Activated effector memory CD4-positive, alpha-beta T cell treated with Interleukin-2 at 50 U/mL for 16 hours (primary cell): ENCODE measurements at regions not wholly inside any gene's neighbourhood (a gene's known extent, or its start where the extent isn't known, plus 50 kb on each side); places are given as distances from the start of the nearest gene placed in this dataset.

Experiments used
- DNase-seq: peaks from one replicate; pipeline ENCODE4 v3.0.0-alpha.2; 2020

DNA sequence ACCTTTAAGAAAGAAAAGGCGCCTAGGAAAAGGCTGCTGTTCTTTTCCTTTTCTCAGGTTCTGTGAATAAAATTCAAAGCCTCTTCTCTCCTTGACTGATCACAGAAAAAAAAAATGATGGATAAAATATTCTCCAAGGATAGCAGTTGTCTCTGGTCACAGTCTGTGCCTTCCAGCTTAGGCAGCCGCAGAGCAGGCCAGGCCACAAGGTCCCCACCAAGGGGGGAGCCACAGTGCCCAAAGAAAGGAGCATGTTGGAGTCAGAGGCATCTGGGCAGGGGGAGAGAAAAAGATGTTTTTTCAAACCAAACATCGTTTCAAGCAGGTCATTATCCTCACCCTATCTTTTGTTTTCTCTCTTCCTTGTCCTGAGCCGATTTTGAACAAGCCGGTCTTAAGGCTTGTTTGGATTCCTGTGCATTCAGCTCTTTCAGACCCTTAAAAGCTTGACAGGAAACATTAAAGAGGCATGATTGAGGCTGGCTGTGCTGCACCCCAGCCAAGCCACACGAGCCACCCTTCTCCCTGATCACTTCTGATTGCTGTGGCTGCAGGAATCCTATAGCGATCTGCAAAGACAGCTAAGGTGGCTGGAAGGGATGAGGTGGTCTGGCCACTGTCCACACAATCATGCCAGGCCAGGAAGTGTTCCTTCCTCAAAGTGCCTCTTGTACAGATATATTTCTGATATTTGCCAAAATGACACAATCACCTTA, 284.6 kb upstream of the TLE4 start:
- DNase-seq: no peak

DNA sequence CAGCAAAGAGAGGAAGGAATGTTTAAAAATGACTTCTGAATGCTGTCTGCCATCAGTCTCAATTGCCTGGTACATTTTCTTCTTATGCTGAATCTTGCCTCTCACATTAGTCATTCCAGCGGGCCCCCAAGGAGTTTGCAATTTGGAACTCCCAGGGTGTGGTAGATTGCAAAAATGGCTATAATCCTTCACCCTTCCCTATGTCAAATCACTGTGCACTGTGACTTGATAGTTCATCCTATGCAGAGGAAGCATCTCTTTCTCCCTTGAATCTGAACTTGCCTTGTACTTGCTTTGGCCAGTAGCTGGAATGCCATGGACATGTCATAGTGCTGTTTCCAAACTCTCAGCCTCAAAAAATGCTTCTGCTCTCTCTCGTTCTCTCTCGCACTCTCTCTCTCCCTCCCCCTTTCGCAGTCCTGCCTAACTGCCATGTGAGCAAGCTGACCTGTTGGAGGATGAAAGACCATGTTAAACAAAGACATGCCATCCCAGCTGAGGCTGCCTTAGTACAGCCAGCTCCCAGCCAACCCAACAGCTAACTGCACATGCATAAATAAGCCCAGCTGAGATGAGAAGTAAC, 284.0 kb upstream of the TLE4 start:
- DNase-seq: no peak

DNA sequence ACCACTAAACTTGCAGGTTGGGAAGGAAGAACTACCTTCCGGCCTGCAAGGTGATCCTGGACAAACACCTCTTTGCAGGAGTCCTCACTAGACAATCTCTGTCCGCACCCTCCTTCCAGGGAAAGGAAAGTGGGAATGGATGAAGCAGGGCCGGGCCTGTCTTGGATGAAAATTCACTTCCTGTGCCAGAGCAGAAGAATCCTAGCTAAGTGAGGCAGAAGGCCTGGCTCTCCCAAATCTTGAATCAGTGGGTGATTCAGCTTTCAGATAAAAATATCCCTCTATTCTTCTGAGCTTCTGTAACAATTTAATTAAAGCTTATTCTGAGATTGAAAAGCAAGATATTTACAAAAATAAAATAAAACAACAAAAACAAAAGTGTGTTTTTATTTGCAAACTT, 281.9 kb upstream of the TLE4 start:
- no peak for DNase-seq

DNA sequence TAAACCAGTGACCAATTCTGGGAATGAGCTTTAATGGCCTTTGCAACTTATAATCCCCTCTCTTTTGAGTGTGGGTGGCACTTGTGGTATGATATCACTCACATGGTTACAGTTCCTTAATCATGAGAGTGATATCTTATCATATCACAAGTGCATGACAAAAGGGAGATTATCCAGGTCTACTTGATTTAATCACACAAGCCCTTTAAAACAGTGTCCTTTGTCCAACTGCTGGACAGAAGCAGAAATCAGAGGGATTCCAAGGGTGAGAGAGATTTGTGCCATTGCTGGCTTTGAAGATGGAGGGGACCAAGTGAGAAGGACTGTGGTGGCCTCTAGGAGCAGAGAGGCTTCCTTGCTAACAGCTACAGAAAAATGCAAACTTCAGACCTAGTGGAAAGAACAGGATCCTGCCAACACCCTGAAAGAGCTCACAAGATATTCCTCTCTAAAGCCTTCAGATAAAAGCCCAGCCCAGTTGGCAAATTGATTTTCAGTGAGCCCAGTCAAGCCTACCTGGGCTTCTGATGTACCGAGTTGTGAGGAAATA, 279.0 kb upstream of the TLE4 start:
- DNase-seq: no peak

DNA sequence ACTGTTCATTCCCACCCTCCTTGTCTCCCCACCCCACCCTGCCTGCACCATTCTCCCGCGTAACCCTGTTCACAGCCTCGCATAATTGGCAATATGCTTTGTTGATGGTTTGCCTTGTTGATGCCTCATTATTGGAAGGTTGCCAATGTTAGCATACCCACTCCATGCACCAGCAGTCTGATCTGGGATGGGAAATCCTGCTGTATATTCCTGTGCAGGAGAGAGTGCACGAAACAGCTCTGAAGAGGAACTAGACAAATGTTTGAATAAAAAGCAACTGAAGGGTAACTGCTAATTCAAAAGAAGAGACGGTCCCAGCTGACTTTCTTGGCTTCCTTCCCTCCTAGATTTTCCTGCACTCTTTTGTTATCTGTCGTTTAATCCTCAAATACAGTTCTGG, 271.7 kb upstream of the TLE4 start:
- no peak for DNase-seq

DNA sequence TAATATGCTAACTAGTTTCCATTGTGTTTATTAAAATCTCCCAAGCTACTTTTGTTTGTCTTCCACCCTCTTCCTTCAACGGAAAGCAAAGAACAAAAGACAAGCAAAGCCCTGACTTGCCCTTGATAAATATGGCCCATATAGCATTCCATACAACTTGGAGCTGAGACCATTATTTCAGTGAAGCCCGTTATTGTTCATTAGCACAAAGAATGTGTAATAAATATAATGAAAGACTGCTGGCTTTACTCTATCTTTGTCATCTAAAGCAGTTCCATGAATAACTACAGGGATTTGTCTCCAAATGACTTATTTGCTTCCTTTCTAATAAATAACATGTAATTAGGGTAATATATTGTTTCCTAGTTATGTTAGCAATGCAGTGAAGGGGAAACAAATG, 270.7 kb upstream of the TLE4 start:
- no peak for DNase-seq

DNA sequence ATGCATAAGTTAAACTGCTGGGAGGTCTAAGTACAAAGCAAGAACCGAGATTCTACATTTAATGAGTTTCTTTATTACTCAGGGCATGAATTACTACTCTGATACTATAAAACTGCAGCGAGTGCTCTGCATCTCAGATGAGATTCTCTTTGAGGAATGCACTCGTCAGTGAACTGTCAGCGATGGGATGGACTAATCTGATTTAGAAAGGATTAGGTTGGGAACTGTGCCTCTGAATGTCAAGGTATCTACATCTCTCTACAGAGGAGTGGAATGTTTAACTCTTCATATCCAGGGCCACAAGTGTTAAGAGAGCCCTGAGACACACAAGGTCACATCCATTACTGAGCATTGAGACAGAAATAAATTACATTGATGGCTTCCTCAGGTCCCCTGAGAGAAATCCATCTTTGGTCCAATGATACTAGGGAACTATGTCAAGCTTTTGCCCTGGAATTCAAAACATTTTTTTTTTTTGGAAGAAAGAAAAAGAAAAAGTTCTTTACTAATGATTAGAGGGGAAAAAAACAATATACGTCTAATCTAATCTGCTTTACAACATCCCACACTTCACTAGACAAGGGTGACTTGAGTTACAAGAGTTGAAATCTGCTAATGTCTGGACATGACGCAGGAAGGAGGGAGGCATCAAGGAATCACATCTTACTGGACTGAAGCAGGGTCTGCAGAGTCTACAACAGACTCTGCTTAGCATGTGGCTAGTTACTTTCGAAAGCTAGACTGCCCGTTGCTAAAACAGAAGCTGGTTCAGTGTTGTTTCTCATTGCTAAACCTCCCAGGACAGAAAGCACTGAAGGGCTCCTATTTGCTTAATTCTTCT, 270.0 kb upstream of the TLE4 start:
- DNase-seq: no peak

DNA sequence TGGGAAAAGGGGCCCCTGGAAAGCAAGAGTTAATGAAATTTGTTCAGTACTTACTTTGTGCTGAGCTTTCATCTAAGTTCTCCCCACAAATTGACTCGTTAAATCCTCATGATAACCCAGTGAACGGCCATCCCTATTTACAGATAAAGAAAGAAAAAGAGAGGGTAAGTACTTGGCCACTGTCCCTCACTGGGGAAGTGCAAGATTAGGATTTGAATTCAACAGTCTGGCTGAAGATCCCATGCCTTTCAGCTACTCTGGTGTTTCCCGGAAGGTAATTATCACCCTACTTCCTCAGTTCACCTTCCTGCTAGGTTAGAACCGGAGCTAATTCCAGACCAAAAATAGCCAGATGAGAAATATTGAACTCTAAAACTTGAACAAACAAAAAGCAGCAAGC, 269.2 kb upstream of the TLE4 start:
- DNase-seq: no peak

DNA sequence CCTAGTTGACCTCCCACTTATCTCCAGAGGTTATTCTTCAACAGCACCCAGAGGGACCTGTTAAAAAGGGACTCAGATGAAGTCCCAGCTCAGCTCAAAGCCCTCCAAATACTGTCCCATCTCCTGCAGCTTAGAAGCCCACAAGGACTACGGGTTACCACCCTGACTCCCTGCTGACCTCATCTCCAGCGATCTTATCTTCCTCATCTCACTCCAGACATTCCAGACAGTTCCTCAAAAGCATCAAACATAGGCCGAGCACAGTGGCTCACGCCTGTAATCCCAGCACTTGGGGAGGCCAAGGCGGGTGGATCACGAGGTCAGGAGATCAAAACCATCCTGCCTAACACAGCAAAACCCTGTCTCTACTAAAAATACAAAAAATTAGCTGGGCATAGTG, 263.8 kb upstream of the TLE4 start:
- DNase-seq: no peak

DNA sequence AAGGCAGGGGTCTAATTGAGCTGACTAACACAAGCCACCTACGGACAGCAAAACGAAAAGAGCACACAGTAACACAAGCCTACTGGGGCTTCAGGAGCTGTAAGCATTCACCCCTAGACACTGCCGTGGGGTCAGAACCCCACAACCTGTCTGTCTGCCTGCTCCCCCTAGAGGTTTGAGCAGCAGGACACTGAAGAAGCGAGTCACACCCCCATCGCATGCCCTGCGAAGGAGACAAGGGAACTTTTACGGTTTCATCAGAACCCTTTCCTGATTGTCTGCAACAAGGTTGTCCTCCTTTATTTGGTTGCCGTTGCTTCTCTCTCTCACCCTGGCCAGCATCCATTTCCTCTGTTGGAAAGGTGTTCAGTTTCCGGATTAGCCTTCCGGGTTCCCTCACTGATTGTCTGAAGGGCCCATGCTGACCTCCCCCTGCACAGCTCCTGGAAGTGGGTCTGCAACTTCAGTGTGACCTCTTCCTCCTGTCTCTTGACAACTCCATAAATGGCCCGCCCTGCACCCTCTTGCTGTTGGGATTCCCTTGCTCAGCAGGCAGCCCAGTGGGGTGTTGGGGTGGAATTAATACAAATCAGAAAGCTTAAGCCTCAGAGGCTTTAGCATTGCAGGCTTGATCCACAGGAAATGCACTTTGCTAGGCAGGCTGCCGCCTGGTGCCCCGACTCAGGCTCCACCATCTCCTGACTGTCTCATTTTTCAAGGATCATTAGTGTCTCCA, 258.9 kb upstream of the TLE4 start:
- DNase-seq: no peak

DNA sequence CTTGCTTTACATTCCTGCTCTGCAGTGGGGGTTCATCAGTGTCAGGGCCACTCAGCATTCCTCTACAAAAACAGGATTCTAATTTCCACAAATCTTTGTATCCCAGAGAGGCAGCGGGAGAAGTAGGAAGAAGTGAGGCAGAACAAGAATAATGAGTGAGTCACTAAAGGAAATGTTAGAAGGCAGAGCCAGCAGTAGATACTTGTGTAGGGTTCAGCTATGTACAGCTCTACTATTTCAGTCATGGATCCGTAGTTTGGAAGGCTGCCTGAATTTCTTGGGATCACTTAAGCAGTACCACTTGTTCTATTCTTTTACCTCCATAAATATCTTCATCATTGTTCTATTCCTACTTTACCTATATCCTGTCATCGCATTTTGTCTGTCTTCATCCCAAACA, 246.3 kb upstream of the TLE4 start:
- no peak for DNase-seq

DNA sequence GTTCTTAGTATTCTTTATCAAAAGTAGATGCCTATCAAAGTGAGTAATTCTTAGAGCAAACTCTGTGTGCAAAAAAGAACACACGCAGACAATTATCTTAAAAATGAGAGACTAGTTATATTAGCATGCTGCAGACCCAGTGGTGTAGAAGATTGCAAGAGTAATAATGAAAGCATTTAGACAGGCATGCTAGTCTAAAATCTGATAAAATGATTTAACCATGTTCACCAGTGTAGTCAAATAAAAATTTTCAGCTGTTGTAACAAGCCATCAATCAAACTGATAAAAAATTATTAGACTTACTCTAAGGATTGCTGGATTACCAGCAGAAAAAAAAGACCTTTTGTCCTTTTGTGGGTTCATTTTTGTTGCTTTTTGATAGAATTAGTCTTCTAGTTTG, 241.9 kb upstream of the TLE4 start:
- no peak for DNase-seq

DNA sequence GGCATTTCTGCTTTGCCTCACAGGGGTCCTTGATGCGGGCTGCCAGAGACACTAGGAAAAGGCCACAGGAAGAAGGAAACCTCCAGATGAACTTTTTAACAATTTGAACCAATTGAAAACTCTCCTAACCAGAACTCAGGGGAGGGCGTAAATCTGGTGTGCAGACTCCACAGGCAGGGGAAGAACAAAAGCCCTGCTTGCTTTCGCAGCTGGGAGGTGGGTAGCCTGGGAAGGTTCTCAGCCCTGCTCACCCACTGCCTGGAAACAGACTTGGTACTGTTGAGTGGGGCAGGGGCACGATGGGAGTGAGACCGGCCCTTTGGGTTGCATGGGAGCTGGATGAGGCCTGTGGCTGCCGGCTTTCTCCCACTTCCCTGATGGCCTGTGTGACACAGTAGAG, 237.8 kb upstream of the TLE4 start:
- no peak for DNase-seq

DNA sequence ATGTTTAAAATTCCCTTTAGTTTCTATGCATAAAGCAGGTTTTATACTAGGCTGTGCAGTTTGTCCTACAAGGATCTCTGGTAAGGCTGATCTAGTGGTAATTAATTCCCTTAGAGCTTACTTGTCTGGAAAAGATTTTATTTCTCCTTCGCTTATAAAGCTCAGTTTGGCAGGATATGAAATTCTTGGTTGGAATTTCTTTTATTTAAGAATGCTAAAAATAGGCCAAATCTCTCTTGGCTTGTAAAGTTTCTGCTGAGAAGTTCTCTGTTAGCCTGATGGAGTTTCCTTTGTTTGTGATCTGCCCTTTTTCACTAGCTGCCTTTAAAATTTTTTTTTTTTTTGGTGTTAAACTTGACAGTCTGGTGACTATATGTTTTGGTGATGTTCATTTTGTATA, 237.1 kb upstream of the TLE4 start:
- DNase-seq: no peak

DNA sequence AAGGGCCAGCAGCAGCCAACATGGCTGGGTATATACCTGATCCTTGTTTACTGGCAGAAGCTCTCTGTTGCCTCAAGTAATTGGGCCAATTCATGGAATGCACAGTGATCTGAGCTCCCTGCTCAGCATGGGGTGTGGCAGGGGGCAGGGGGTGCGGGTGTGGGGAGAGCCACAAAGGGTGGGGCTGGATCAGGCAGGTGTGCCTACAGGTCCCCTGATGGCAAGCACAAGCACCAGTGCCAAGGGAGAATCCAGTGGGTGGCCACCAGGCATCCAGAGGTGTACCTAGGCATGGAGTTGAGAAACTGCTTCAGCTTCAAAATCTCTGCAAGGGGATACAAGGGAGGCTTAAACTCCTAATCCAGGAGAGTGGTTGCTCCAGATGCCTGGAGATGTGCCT, 235.8 kb upstream of the TLE4 start:
- DNase-seq: no peak

DNA sequence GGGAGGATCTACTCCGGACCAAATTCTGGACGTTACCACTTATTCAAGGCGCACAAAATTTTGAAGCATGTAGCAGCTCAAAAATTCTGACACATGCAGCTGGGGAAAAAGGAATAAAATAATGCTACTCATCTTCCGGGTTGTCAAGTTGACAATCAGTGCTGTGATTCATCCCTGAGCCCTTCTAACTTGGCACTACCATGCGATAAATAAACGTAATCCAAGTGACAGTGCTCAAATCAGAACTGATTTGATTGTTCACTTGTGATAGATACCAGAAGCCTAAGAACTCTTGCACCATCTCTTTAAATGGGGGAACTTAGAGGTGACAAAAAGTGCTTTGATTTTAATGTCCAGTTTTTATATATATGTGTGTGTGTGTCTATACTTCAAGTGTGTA, 230.2 kb upstream of the TLE4 start:
- DNase-seq: no peak

DNA sequence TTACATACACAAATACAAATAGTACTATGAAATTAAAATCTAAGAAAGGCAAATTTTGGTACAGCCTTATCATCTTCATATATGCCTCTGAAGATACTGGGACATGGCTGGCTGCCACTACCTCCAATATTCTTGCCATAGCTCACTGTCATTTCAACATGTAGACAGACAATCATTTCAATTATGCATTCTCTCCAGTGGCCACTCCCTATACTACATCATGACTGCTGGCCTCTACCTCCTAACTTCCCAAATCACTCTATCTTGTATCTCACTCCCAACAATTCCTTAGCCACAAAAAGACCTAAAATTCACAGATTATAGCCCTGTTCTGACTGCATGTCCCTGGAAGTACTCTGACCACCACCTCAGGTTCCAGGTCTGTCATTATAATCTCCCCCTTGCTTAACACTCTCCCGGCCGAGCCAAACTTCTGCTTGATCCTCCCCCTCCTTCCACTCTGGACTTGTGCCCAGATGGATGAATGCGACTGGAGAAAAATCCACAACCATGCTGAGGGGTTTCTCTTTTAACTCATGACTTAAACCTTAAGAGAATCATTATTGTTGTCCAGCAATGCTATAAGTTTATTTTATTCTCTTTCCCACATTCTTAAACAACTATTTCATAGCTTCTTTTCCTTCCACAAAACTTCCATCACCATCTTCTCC, 225.3 kb upstream of the TLE4 start:
- no peak for DNase-seq

DNA sequence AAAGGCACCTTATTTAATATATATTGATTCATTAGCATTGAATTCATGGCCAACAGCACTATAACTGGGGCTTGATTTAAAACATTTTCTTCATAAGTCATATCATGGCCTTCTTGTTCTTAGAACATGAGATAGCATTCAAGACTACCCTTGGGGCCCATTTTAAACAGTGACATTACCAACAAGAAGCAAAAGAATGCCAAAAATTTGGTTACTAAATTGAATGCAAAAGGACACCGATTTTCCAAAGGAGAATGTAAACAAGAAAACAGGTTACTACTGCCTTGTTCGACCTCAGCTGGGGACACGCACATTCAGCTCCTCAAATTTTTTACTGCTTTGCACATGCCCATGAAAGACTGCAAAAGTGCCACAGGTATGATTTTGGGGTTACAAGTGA, 219.4 kb upstream of the TLE4 start:
- DNase-seq: no peak

DNA sequence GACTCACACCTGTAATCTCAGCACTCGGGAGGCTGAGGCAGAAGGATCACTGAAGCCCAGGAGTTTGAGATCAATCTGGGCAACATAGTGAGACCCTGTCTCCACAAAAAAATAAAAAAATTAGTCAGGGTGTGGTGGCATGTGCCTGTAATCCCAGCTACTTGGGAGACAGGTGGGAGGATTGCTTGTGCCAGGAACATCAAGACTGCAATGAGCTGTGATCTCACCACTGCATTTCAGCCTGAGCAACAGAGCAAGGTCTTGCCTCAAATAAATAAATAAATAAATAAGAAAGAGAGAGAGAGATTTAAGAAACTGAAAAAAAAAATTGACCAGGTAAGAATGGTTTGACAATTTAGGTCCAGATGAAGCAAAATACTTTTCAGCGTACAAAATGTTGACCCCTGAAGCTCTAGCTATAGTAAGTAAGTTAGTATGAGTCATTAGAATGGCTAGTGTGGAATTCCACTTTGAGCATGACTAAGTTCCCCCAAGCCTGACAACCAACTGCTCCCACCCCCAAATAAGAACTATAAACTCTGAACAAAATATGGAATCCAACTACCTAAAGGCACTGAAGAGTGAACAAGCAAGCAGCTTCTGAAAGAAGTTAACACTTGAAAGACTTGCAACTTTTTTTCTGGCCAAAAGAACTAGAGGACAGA, 217.8 kb upstream of the TLE4 start:
- no peak for DNase-seq

DNA sequence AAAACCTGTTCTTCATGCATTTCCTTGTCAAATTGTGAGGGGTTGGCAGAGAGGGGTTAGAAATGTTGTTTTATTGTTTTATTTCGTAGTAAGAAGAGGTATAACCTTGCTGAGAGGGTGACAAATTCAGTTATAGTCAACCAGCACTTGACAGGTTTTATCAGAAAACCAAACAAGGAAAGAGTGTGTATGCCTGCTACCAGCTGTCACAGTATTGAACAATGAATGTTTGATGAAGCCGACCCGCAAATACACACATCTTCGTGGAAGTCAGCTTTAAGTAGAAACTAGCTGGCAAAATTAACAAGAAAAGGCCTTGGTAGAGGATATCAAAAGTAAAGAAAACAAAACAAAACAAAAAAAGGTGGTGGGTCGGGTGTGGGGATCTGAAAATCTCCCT, 214.6 kb upstream of the TLE4 start:
- DNase-seq: no peak

DNA sequence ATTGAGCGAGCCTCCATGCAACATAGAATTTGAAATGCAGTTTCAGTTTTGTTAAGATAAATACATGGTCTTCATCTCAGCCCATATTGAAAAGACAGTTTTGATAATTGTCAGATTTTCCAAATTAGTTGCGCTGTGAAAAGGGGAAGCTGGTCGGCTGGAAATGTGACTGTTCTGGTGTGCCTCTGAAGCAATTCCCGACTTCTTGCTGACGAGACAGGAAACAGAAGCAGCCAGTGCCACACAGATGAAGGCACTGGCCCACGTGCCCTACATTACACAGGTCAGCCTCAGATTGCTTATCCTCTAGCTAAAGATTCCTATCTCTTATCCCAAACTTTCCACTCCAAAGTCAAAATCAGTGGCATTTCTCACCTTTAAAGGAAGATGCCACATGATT, 214.1 kb upstream of the TLE4 start:
- no peak for DNase-seq
